GM19035 (cell line): ENCODE measurements at regions not wholly inside any gene's neighbourhood (a gene's known extent, or its start where the extent isn't known, plus 50 kb on each side); places are given as distances from the start of the nearest gene placed in this dataset.
"Not testable (repeated sequence)": the region's sequence is repeated elsewhere in the genome, so short reads cannot be mapped to it uniquely, and the experiment has no call there.

ENCODE experiments used
- ATAC-seq: cut with Tn5 transposase; IDR thresholded peaks from one replicate; pipeline ENCODE4 v1.9.1; 2021; ENCODE audit not compliant: unreplicated experiment

GRCh38 chr10:60479305-60480020, 89.8 kb upstream of the ANK3 start:
- ATAC-seq: no peak

- no peak for ATAC-seq
These were observed 86.8 kb upstream of the ANK3 start for GRCh38 chr10:60476451-60476850.

GRCh38 chr10:60473557-60473956, 83.9 kb upstream of the ANK3 start:
- no peak for ATAC-seq

- no peak for ATAC-seq
These were observed 80.4 kb upstream of the ANK3 start for GRCh38 chr10:60470091-60470490.

- ATAC-seq: not testable (repeated sequence)
These were observed 79.5 kb upstream of the ANK3 start for GRCh38 chr10:60469147-60469546.

- ATAC-seq: no peak
These were observed 77.5 kb upstream of the ANK3 start for GRCh38 chr10:60467202-60467546.

- no peak for ATAC-seq
These were observed 76.9 kb upstream of the ANK3 start for GRCh38 chr10:60466267-60467201.

GRCh38 chr10:60465801-60466200, 76.1 kb upstream of the ANK3 start:
- ATAC-seq: no peak

GRCh38 chr10:60464659-60465058, 75.0 kb upstream of the ANK3 start:
- no peak for ATAC-seq

- ATAC-seq: no peak
These were observed 74.1 kb upstream of the ANK3 start for GRCh38 chr10:60463746-60464145.

GRCh38 chr10:60461688-60462087, 72.0 kb upstream of the ANK3 start:
- ATAC-seq: no peak

- no peak for ATAC-seq
These were observed 70.2 kb upstream of the ANK3 start for GRCh38 chr10:60459701-60460457.

- no peak for ATAC-seq
These were observed 66.4 kb upstream of the ANK3 start for GRCh38 chr10:60456053-60456452.

GRCh38 chr10:60454336-60454735, 64.7 kb upstream of the ANK3 start:
- ATAC-seq: no peak

GRCh38 chr10:60453036-60453435, 63.4 kb upstream of the ANK3 start:
- no peak for ATAC-seq

- no peak for ATAC-seq
These were observed 60.6 kb upstream of the ANK3 start for GRCh38 chr10:60450291-60450690.

- no peak for ATAC-seq
These were observed 58.6 kb upstream of the ANK3 start for GRCh38 chr10:60448246-60448645.

- ATAC-seq: no peak
These were observed 57.2 kb upstream of the ANK3 start for GRCh38 chr10:60446851-60447250.

- no peak for ATAC-seq
These were observed 56.6 kb upstream of the ANK3 start for GRCh38 chr10:60446070-60446833.

- ATAC-seq: no peak
These were observed 54.9 kb upstream of the ANK3 start for GRCh38 chr10:60444494-60445064.
